ENCODE measurements at regions not wholly inside any gene's neighbourhood (a gene's known extent, or its start where the extent isn't known, plus 50 kb on each side); places are given as distances from the start of the nearest gene placed in this dataset.
"Not testable (repeated sequence)": the region's sequence is repeated elsewhere in the genome, so short reads cannot be mapped to it uniquely, and the experiment has no call there.

DNA sequence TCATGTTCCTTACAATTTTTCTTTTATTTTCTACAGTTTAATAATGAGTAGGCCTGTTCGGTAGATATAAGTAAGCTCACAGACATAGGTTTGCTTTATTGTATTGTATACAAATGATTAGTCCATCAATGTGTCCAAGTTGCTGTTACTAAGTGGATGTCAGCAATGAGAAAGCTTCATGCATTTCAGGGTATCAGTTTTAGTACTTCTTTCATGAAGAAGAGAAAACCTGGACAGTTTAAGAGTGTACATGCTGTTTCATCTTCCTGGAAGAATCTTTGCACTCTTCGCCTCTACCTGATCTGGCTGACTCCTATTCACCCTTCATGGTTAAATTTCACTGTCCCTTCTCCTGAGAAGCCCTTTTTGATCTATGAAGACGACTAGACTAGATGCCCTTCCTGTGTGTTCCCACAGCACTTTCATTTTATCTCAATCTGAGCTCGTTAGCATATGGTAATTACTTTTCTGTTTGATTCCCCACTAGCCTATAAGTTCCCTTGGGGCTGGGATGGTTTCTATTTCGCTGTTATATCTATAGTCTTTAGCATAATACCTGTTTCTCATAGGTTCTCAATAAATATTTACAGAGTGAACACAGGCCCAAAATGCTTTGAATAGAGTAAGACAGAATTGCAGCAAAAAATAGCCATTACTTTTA lies 70.7 kb downstream of the CETN3 start:
- no peak for DNase-seq

DNA sequence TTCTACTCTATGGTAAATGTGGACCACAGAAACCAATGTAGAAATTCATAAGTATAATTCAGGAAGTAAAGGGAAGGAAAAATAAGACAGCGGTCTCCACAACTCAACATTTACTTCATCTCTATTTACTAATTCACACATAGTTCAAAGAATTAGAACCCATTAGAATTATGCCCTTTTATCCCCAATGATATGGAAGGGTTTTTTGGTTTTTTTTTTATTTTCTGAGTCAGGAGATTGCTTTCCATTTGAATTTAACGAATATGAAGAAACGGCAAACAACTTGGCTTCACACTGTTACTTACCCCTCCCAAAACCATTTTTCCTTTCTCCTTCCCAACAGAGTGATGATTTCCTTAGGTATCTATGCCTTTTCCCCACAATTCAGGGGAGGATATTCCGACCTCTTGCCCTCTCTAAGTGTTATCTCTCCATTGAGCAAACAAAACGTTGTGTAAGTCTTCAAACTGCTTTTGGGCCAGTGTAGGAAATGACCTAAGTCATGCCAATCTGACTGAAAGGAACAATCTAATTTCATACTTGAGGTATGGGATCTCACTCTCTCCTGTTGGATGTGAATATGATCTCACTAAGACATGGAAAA lies 72.0 kb downstream of the CETN3 start:
- DNase-seq: no peak

GRCh38 chr5:90336752-90337151 lies 72.8 kb downstream of the CETN3 start:
- DNase-seq: no peak

- no peak for DNase-seq
These were observed 74.8 kb downstream of the CETN3 start for GRCh38 chr5:90334741-90335140.

GRCh38 chr5:90329911-90330310 lies 79.6 kb downstream of the CETN3 start:
- DNase-seq: no peak

DNA sequence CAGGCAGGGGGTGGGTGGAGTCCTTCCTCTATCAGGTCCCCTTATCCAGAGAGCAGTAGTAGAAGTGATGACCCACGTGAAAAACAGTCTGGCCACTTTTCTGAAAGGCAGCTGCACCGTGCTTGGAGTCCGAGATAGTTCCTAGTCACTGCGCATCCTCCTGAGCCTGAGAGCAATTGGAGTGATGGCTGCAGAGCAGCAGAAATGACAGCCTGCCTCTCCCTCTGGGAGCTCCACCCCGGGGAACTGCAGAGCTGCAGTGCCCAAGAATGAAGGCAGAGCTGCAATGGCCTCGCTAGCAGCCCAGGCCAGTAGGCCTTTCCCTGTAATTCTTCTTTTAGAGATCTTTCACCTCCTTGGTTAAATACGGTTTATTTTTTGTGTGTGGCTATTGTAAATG lies 82.6 kb downstream of the CETN3 start:
- DNase-seq: no peak

- DNase-seq: no peak
These were observed 84.5 kb downstream of the CETN3 start for GRCh38 chr5:90325093-90325492.

- not testable (repeated sequence) for DNase-seq
These were observed 89.2 kb downstream of the CETN3 start for GRCh38 chr5:90320348-90320747.

GRCh38 chr5:90312027-90312426 lies 97.5 kb downstream of the CETN3 start:
- DNase-seq: no peak

DNA sequence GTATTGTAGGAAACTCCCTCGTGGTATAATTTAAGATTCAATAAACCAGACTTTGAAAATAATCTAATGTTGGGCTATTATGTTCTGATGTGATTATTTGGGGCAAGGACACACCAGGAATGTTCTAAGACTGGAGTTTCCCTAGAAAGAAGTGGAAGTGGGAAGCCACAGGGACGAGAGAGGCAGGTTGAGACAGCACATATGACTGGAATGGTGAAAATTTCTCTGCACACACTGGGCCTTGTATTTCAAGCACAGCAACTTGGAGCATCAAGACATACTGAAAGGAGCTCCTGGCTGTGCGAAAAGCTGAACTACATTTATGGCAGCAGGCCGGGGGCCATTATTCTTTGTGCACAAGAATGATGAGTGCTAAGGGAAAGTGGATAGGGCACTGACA lies 98.2 kb downstream of the CETN3 start:
- no peak for DNase-seq

GRCh38 chr5:90308787-90309585 lies 100.6 kb downstream of the CETN3 start:
- no peak for DNase-seq

- DNase-seq: no peak
These were observed 101.8 kb downstream of the CETN3 start for GRCh38 chr5:90307782-90308181.

GRCh38 chr5:90307322-90307721 lies 102.2 kb downstream of the CETN3 start:
- DNase-seq: no peak

- no peak for DNase-seq
These were observed 102.9 kb downstream of the CETN3 start for GRCh38 chr5:90306613-90307012.

DNA sequence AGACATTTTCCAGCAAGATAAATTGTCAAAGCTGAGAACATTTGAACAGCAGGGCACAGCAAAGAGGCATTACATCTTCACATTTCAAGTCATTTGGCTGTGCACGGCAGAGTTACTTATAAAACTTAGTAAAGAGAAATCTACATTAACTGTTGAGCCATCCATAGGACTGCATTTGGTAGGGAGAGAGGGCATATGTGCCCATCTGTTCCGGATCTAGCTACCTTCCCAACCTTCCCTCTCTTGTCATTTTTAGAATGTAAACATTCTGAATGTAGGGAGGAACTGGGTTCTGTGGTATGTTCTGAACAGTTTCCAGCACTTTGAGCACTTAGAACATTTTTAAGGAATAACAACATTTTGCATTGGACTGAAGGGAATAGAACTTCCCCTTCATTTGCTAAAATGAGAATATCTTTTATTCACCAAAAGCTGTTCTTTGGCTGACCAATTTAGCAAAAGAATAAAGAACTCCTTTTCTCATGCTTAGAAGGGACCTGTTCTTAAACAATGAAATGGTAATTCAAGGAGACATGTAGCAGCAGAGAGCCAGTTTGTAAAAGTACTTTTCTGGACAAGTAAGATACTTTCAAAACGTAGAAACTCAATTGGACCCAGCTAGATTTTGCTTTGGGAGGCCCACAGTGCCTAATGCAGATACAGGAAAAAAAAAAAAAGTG lies 104.4 kb downstream of the CETN3 start:
- DNase-seq: no peak

DNA sequence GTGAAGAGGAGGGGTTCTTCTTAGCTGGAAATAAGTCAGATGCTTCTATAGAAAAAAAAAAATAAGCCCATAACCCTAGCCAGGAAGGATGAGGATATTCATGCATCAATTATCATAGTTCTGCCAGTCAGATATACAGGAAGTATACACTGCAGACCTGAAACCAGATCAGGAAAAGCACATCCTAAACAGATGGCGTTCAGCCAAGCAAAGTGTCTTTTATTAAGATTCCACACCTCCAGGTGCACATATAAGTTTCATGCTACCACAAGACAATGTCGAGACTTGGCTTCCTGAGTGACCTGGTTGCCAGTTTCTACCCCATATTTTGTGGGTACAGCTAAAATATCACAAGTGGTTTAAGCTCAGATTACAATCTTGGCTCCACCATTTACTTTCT lies 108.3 kb downstream of the CETN3 start:
- DNase-seq: no peak

- no peak for DNase-seq
These were observed 112.4 kb downstream of the CETN3 start for GRCh38 chr5:90297045-90297764.

GRCh38 chr5:90294604-90295003 lies 115.0 kb downstream of the CETN3 start:
- DNase-seq: no peak

DNA sequence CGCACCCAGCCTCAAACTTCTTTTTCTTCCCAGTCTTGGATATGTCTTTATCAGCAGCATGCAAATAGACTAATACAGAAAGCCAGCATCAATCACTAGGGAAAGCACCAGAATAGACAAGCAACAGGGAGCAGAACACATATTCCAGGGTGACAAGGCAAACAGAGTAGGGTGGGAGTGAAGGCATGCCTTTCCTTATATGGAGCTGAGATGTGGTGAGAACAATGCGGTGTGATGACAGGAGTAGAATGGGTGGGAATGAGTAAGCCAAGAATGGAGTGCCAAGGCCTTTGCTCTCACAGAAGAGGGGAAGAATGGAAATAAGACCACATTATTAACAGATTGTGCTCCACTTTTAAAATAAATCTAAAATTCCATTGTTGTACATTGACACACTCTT lies 115.6 kb downstream of the CETN3 start:
- DNase-seq: no peak

DNA sequence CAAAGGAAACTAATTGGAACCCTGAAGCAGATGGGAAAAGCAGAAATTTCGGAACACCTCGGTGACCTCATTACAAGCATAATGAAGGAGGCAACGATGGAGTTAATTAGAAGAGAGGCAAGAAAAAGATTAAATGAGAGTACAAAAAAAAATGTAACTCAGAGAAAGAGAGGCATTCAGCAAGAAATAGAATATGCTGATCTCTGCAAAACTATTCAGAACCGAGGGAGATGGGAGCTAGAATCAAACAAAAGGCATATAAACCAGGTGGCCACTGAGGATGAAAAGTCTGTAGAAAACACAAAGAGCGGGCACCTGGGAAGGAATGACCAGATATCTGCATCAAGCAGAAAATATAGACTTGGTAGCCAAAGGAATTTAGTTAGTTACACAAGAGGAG lies 118.9 kb downstream of the CETN3 start:
- DNase-seq: no peak

DNA sequence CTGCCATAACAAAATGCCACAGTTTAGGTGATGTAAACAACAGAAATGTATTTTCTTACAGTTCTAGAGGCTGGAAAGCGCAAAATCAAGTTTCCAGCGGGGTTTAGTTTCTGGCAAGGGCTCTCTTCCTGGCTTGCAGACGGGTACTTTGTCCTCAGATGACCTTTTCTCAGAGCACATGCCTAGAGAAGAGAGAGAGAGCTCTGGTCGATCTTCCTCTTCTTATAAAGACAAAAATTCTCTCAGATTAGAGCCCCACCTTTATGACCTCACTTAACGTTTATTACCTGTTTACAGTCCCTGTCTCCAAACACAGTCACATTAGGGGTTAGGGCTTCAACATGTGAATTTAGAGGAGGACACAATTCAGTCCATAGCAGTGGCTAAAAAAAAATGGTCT lies 119.7 kb downstream of the CETN3 start:
- DNase-seq: no peak

GRCh38 chr5:90287036-90287435 lies 122.5 kb downstream of the CETN3 start:
- DNase-seq: no peak

DNA sequence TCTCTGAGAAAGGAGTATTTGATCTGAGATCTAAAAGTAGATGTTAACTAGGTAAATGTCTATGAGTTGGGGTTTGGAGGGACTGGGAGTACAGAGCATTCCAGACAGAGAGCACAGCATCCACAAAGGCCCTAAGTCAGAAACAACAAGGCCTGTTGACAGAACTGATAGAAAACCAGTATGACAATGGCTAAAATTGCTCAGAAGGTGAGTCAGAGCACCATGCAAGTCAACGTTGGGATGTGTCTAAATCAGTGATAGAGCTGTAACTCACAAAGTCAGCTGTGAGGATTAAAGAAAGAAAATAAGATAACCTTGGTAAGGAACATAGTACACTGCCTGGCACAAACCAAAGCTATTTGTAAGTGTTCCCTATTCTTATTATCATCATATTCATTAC lies 124.0 kb downstream of the CETN3 start:
- no peak for DNase-seq
